K562 (cell line): ENCODE measurements at regions not wholly inside any gene's neighbourhood (a gene's known extent, or its start where the extent isn't known, plus 50 kb on each side); places are given as distances from the start of the nearest gene placed in this dataset.

Experiments used
- ATAC-seq: fragments of 200-7000 bp; cut with Tn5 transposase; 3 replicates; pipeline ENCODE4 v1.9.1; 2020; ENCODE audit warnings: moderate library complexity
- BruUV-seq: library from RNA; stranded (reverse); fragments of 400-500 nt; replicated peaks from 2 replicates; lab custom pipeline; 2021; lab: Mats Ljungman, UMichigan
- CTCF ChIA-PET: fragments of 300-600 bp; formaldehyde crosslinking; extraction: SDS; loops from one replicate; lab custom pipeline; 2021; ENCODE audit warnings: low intra/inter-chr PET ratio; lab: Yijun Ruan, JAX
- POLR2A ChIA-PET: fragments of 300-600, 350-650 bp; sonication (Branson Sonifier 250); formaldehyde crosslinking; extraction: SDS; loops from one replicate; lab custom pipeline; 2021; ENCODE audit warnings: antibody characterized with exemption, inconsistent platforms; lab: Yijun Ruan, JAX
- DNase-seq, 4 experiments: peaks; one replicate each; pipeline versions ENCODE4 v3.0.0 to v3.0.0-alpha.2; 2011 to 2018; ENCODE audit warnings: low spot score in 3 of 4, mixed read lengths in 3 of 4; ENCODE audit errors: extremely low read depth in 1 of 4
- FAIRE-seq: peaks from 2 replicates; lab custom pipeline; 2011; peaks lifted over from hg19 to GRCh38; lab: Jason Lieb, UNC
- H2AFZ ChIP-seq: 2 replicates; pipeline ENCODE4 v1.6.0; 2011; ENCODE audit warnings: low read depth, low read length, control low read depth, inconsistent platforms
- H3K27ac ChIP-seq: fragments of 200-600 bp; 3 replicates; pipeline ENCODE4 v1.8.0; 2011; ENCODE audit warnings: low read depth, mild to moderate bottlenecking, control low read depth, inconsistent platforms, low read length, moderate library complexity, mixed read lengths; ENCODE audit errors: extremely low read depth
- H3K27me3 ChIP-seq, 2 experiments: fragments of 300-600 bp in 1 of 2; 2 replicates in 1 of 2; 3 replicates in 1 of 2; pipeline versions ENCODE4 v1.6.0 to v1.8.0; 2011; ENCODE audit warnings: inconsistent platforms in 2 of 2, low read length in 2 of 2, mild to moderate bottlenecking in 1 of 2, mixed read lengths in 1 of 2, moderate library complexity in 1 of 2; ENCODE audit not compliant: control insufficient read depth in 2 of 2, insufficient read depth in 2 of 2
- H3K36me3 ChIP-seq: fragments of 300-600 bp; 3 replicates; pipeline ENCODE4 v1.8.0; 2011; ENCODE audit warnings: mild to moderate bottlenecking, low read length, inconsistent platforms; ENCODE audit not compliant: control insufficient read depth, insufficient read depth
- H3K4me1 ChIP-seq, 2 experiments: fragments of 200-600 bp in 1 of 2; replicated peaks in 1 of 2; 2 replicates in 1 of 2; 3 replicates in 1 of 2; pipeline versions ENCODE4 v1.5.1 to v1.8.0; 2011; ENCODE audit warnings: inconsistent platforms in 2 of 2, low read length in 2 of 2, mild to moderate bottlenecking in 1 of 2, mixed read lengths in 1 of 2, moderate library complexity in 1 of 2; ENCODE audit not compliant: control insufficient read depth in 2 of 2, insufficient read depth in 2 of 2
- H3K4me2 ChIP-seq: 2 replicates; pipeline ENCODE4 v1.6.1; 2011; ENCODE audit warnings: low read length, control low read depth, inconsistent platforms, mixed read lengths; ENCODE audit not compliant: insufficient read depth
- H3K4me3 ChIP-seq: fragments of 200-600 bp; sonication (generic), shearing (Covaris generic); 2 replicates; pipeline ENCODE4 v1.5.1; 2016; ENCODE audit warnings: control low read depth, inconsistent platforms
- H3K79me2 ChIP-seq: fragments of 200-600 bp; 3 replicates; pipeline ENCODE4 v1.8.0; 2011; ENCODE audit warnings: low read length, inconsistent platforms; ENCODE audit not compliant: control insufficient read depth, insufficient read depth
- H3K9ac ChIP-seq, 2 experiments: 2 replicates each; pipeline versions ENCODE4 v1.6.0 to v1.6.1; 2011; ENCODE audit warnings: low read depth in 2 of 2, low read length in 2 of 2, control low read depth in 1 of 2, inconsistent platforms in 1 of 2, mild to moderate bottlenecking in 1 of 2, mixed read lengths in 1 of 2; ENCODE audit not compliant: insufficient read depth in 1 of 2
- H3K9me1 ChIP-seq: one replicate; pipeline ENCODE4 v1.6.0; 2011; ENCODE audit warnings: inconsistent platforms, mild to moderate bottlenecking, low read length, moderate library complexity; ENCODE audit not compliant: control insufficient read depth, insufficient read depth
- H3K9me3 ChIP-seq: replicated peaks from 2 replicates; pipeline ENCODE4 v1.5.1; 2011; ENCODE audit warnings: low read depth, low read length, inconsistent platforms; ENCODE audit not compliant: control insufficient read depth, insufficient read depth
- H4K20me1 ChIP-seq: replicated peaks from 2 replicates; pipeline ENCODE4 v1.6.1; 2011; ENCODE audit warnings: low read length, inconsistent platforms, mixed read lengths; ENCODE audit not compliant: control insufficient read depth, insufficient read depth
- C11orf30 ChIP-seq: fragments of 450-650 bp; IDR thresholded peaks from 2 replicates; pipeline ENCODE4 v1.6.1; 2016; ENCODE audit warnings: low read depth, mild to moderate bottlenecking
- ETS2 ChIP-seq: IDR thresholded peaks from 2 replicates; pipeline ENCODE4 v1.6.1; 2016; ENCODE audit warnings: borderline replicate concordance, missing genetic modification characterization, mild to moderate bottlenecking, moderate library complexity, missing compliant biosample characterization; ENCODE audit not compliant: poor library complexity, severe bottlenecking
- FOXJ2 ChIP-seq: fragments of 200-800 bp; sonication (Bioruptor generic); IDR thresholded peaks from 2 replicates; pipeline ENCODE4 v1.6.1; 2016; ENCODE audit warnings: missing genetic modification characterization, missing compliant biosample characterization
- MAFF ChIP-seq: IDR thresholded peaks from 2 replicates; pipeline ENCODE4 v1.6.1; 2012; ENCODE audit warnings: low read length, improper control_type of control experiment
- MAFK ChIP-seq: IDR thresholded peaks from 2 replicates; pipeline ENCODE4 v1.6.1; 2011; ENCODE audit warnings: low read length, improper control_type of control experiment
- SAP30 ChIP-seq: fragments of 200-600 bp; sonication (generic); IDR thresholded peaks from 2 replicates; pipeline ENCODE4 v1.6.1; 2012; ENCODE audit warnings: borderline replicate concordance, low read depth, mild to moderate bottlenecking, moderate library complexity, low read length, control low read depth, inconsistent platforms; ENCODE audit not compliant: insufficient read depth, poor library complexity, severe bottlenecking
- SRSF9 ChIP-seq: fragments of 200-400 bp; formaldehyde crosslinking; IDR thresholded peaks from 2 replicates; pipeline ENCODE4 v1.6.1; 2017; ENCODE audit warnings: low read depth, low read length, borderline replicate concordance
- USF1 ChIP-seq: sonication (generic); formaldehyde crosslinking; IDR thresholded peaks from 2 replicates; pipeline ENCODE4 v1.9.0; 2022; ENCODE audit warnings: mild to moderate bottlenecking, missing genetic modification reagents
- ZNF316 ChIP-seq: fragments of 450-650 bp; IDR thresholded peaks from 2 replicates; pipeline ENCODE4 v1.6.1; 2016
- in situ Hi-C: fragments of 300-500 bp; cut with MboI; formaldehyde crosslinking; loops from 4 replicates; pipeline ENCODE4 v1.15.0; 2018; ENCODE audit warnings: inconsistent platforms, mixed read lengths
- intact Hi-C: fragments of 100-400 bp; cut with micrococcal nuclease; formaldehyde crosslinking; loops from 2 replicates; pipeline ENCODE4 v1.14.2; 2022

GRCh38 chr1:72827278-72827677 lies 544.9 kb upstream of the NEGR1 start:
- Histone ChIP-seq H3K4me3 (no peak overlapping the region), H3K4me1 (no peaks in the 10 kb centered on the region), H3K4me2 (no peak overlapping the region), H3K79me2 (no peaks in the 10 kb centered on the region), H3K36me3 (no peaks in the 10 kb centered on the region), H3K27ac (no peak overlapping the region), H3K9ac (no peak overlapping the region), H3K9me3 (no peaks in the 10 kb centered on the region), H2AFZ (no peak overlapping the region), H4K20me1 (no peaks in the 10 kb centered on the region), H3K27me3 (no peaks in the 10 kb centered on the region), H3K9me1 (no peaks in the 10 kb centered on the region)
- POLR2A ChIA-PET = no interaction called here
- no peak for DNase-seq
- TF ChIP-seq USF1 (CRISPR knock-in tag) (no peak), FOXJ2 (tag) (no peak), SAP30 (no peak)
- FAIRE-seq = no peak
- intact Hi-C loops = no loop called here
- CTCF ChIA-PET = no interaction called here
- in situ Hi-C loops = no loop called here
- no TSS peak for BruUV-seq
- no peak for ATAC-seq

GRCh38 chr1:72804541-72804940 lies 522.2 kb upstream of the NEGR1 start:
- no peak overlapping the region for H3K4me2 ChIP-seq
- ATAC-seq = no peak
- no TSS peak for BruUV-seq
- ChIA-PET POLR2A (no interaction called here), CTCF (no interaction called here)
- no peaks in the 10 kb centered on the region for H3K4me1 ChIP-seq
- no peak overlapping the region for H3K27ac ChIP-seq
- no peaks in the 10 kb centered on the region for H3K36me3 ChIP-seq
- H3K27me3 ChIP-seq = no peaks in the 10 kb centered on the region
- intact Hi-C loops = no loop called here
- no peaks in the 10 kb centered on the region for H3K9me1 ChIP-seq
- no peak overlapping the region for H3K4me3 ChIP-seq
- in situ Hi-C loops = no loop called here
- H3K79me2 ChIP-seq = no peaks in the 10 kb centered on the region
- H3K9ac ChIP-seq = no peak overlapping the region
- H2AFZ ChIP-seq = no peak overlapping the region
- DNase-seq = no peak
- H3K9me3 ChIP-seq = no peaks in the 10 kb centered on the region
- no peaks in the 10 kb centered on the region for H4K20me1 ChIP-seq
- FAIRE-seq = no peak
- no peak for TF ChIP-seq ETS2 (tag)
- peak; percentile 30; the same call in 1 of the 2 replicates for TF ChIP-seq MAFK
- peak; percentile 65 for TF ChIP-seq C11orf30
- no peak for TF ChIP-seq SRSF9
- peak; percentile 86 for TF ChIP-seq ZNF316
- peak; percentile 18; the same call in 1 of the 2 replicates for TF ChIP-seq MAFF
